ENCODE measurements at regions not wholly inside any gene's neighbourhood (a gene's known extent, or its start where the extent isn't known, plus 50 kb on each side); places are given as distances from the start of the nearest gene placed in this dataset.

GRCh38 chr10:53183733-53184132 is 411.1 kb upstream of the MBL2 start:
- Histone ChIP-seq H3K9ac (ENCODE audit: low read length) (no peak overlapping the region), H4K20me1 (ENCODE audit: insufficient read depth) (no peaks in the 10 kb centered on the region), H2AFZ (ENCODE audit: low read depth, low read length, poor library complexity, severe bottlenecking) (no peak overlapping the region), H3K4me2 (ENCODE audit: low read length) (no peak overlapping the region), H3K27me3 (ENCODE audit: insufficient read depth, low read length) (no peaks in the 10 kb centered on the region), H3K9me2 (ENCODE audit: insufficient read depth) (no peaks in the 10 kb centered on the region), H3K27ac (ENCODE audit: low read depth, low read length) (no peak overlapping the region), H3K9me3 (ENCODE audit: control insufficient read depth in 1 of 2, insufficient read depth in 1 of 2, low read depth in 1 of 2, low read length in 2 of 2) (peaks cover 6 to 10% of the 10 kb centered on the region in 2 experiments; a peak in 2 of 4 replicates), H3K4me1 (ENCODE audit: control insufficient read depth in 1 of 2, insufficient read depth in 2 of 2, low read length in 2 of 2) (no peaks in the 10 kb centered on the region), H3K79me2 (ENCODE audit: insufficient read depth, low read length) (no peaks in the 10 kb centered on the region), H3K36me3 (ENCODE audit: control insufficient read depth in 1 of 2, insufficient read depth in 2 of 2, low read length in 2 of 2) (no peaks in the 10 kb centered on the region), H3K4me3 (replicated peaks in 1 of 2; ENCODE audit: low read depth in 1 of 2, low read length in 2 of 2) (no peak overlapping the region)
- ATAC-seq = no peak
- ChIA-PET POLR2A (no interaction called here), CTCF (no interaction called here), RAD21 (ENCODE audit: low non-redundant PET in 1 of 2, low total read pairs in 2 of 2, uncharacterized antibody in 2 of 2, unreplicated experiment in 2 of 2) (no interaction called here)
- TF ChIP-seq RAD21 (IDR thresholded peaks at IDR 0.05; ENCODE audit: low read depth) = no peak
- TF ChIP-seq ZNF274 (IDR thresholded peaks at IDR 0.05; ENCODE audit: low read depth, low read length) = no peak
- no peak for TF ChIP-seq ZBTB33 (IDR thresholded peaks at IDR 0.05; ENCODE audit: extremely low read depth, insufficient replicate concordance, low read length)
- no peak for TF ChIP-seq FOSL1 (IDR thresholded peaks at IDR 0.05; ENCODE audit: low read depth)
- TF ChIP-seq YY1 (IDR thresholded peaks at IDR 0.05; ENCODE audit: extremely low read depth, insufficient replicate concordance, low read depth, low read length) = no peak
- TF ChIP-seq ATF3 (IDR thresholded peaks at IDR 0.05) = no peak
- TF ChIP-seq JUND (IDR thresholded peaks at IDR 0.05) = no peak
- no peak for TF ChIP-seq EZH2 (IDR thresholded peaks at IDR 0.05)
- no peak for TF ChIP-seq SRF (IDR thresholded peaks at IDR 0.05; ENCODE audit: low read depth)
- TF ChIP-seq REST (IDR thresholded peaks at IDR 0.05; ENCODE audit: low read depth) = no peak
- TF ChIP-seq CBX3 (IDR thresholded peaks at IDR 0.05; ENCODE audit: low read depth) = no peak
- intact Hi-C loops (cut with micrococcal nuclease) = no loop called here
- no peak for DNase-seq (ENCODE audit: low read depth, low spot score)
- no TSS peak for BruUV-seq (replicated peaks)
